ENCODE measurements at regions not wholly inside any gene's neighbourhood (a gene's known extent, or its start where the extent isn't known, plus 50 kb on each side); places are given as distances from the start of the nearest gene placed in this dataset.
A peak's percentile ranks its signal among the peaks of the same experiment; 100 is the strongest.

GRCh38 chr13:47665043-47665442 is 336.0 kb downstream of the SUCLA2 start:
- in situ Hi-C loops (cut with HindIII; ENCODE audit: low pct_ligation_motif_present, low pct_unique_long_range_greater_than_20kb, low sequenced_read_pairs): no loop called here
- no peak for DNase-seq

GRCh38 chr13:47661076-47661475 is 340.0 kb downstream of the SUCLA2 start:
- DNase-seq: no peak
- in situ Hi-C loops (cut with HindIII; ENCODE audit: low pct_ligation_motif_present, low pct_unique_long_range_greater_than_20kb, low sequenced_read_pairs): no loop called here

GRCh38 chr13:47656651-47657050 is 344.4 kb downstream of the SUCLA2 start:
- DNase-seq: no peak
- in situ Hi-C loops (cut with HindIII; ENCODE audit: low pct_ligation_motif_present, low pct_unique_long_range_greater_than_20kb, low sequenced_read_pairs): no loop called here

- DNase-seq: no peak
- in situ Hi-C loops (cut with HindIII; ENCODE audit: low pct_ligation_motif_present, low pct_unique_long_range_greater_than_20kb, low sequenced_read_pairs): no loop called here
Observed at GRCh38 chr13:47650209-47650608, 350.9 kb downstream of the SUCLA2 start.

- in situ Hi-C loops (cut with HindIII; ENCODE audit: low pct_ligation_motif_present, low pct_unique_long_range_greater_than_20kb, low sequenced_read_pairs): no loop called here
- DNase-seq: no peak
Observed at GRCh38 chr13:47647001-47647400, 354.1 kb downstream of the SUCLA2 start.

- in situ Hi-C loops (cut with HindIII; ENCODE audit: low pct_ligation_motif_present, low pct_unique_long_range_greater_than_20kb, low sequenced_read_pairs): no loop called here
- DNase-seq: no peak
Observed at GRCh38 chr13:47646298-47646697, 354.8 kb downstream of the SUCLA2 start.

GRCh38 chr13:47639738-47640447 is 361.2 kb downstream of the SUCLA2 start:
- DNase-seq: no peak
- in situ Hi-C loops (cut with HindIII; ENCODE audit: low pct_ligation_motif_present, low pct_unique_long_range_greater_than_20kb, low sequenced_read_pairs): no loop called here

- in situ Hi-C loops (cut with HindIII; ENCODE audit: low pct_ligation_motif_present, low pct_unique_long_range_greater_than_20kb, low sequenced_read_pairs): no loop called here
- DNase-seq: no peak
Observed at GRCh38 chr13:47638627-47639026, 362.4 kb downstream of the SUCLA2 start.

GRCh38 chr13:47632311-47632710 is 368.8 kb downstream of the SUCLA2 start:
- no peak for DNase-seq
- in situ Hi-C loops (cut with HindIII; ENCODE audit: low pct_ligation_motif_present, low pct_unique_long_range_greater_than_20kb, low sequenced_read_pairs): no loop called here

GRCh38 chr13:47628666-47629065 is 372.4 kb downstream of the SUCLA2 start:
- in situ Hi-C loops (cut with HindIII; ENCODE audit: low pct_ligation_motif_present, low pct_unique_long_range_greater_than_20kb, low sequenced_read_pairs): no loop called here
- no peak for DNase-seq

GRCh38 chr13:47623862-47624261 is 377.2 kb downstream of the SUCLA2 start:
- in situ Hi-C loops (cut with HindIII; ENCODE audit: low pct_ligation_motif_present, low pct_unique_long_range_greater_than_20kb, low sequenced_read_pairs): no loop called here

GRCh38 chr13:47621931-47622330 is 379.1 kb downstream of the SUCLA2 start:
- in situ Hi-C loops (cut with HindIII; ENCODE audit: low pct_ligation_motif_present, low pct_unique_long_range_greater_than_20kb, low sequenced_read_pairs): no loop called here
- no peak for DNase-seq

More at GRCh38 chr13:47623862-47624261, 377.2 kb downstream of the SUCLA2 start:
- DNase-seq: no peak

GRCh38 chr13:47611664-47612288 is 389.3 kb downstream of the SUCLA2 start:
- DNase-seq: no peak
- in situ Hi-C loops (cut with HindIII; ENCODE audit: low pct_ligation_motif_present, low pct_unique_long_range_greater_than_20kb, low sequenced_read_pairs): no loop called here

- in situ Hi-C loops (cut with HindIII; ENCODE audit: low pct_ligation_motif_present, low pct_unique_long_range_greater_than_20kb, low sequenced_read_pairs): no loop called here
- DNase-seq: no peak
Observed at GRCh38 chr13:47610687-47611086, 390.4 kb downstream of the SUCLA2 start.

- no peak for DNase-seq
- in situ Hi-C loops (cut with HindIII; ENCODE audit: low pct_ligation_motif_present, low pct_unique_long_range_greater_than_20kb, low sequenced_read_pairs): no loop called here
Observed at GRCh38 chr13:47603365-47603764, 397.7 kb downstream of the SUCLA2 start.

GRCh38 chr13:47598340-47598911 is 402.6 kb downstream of the SUCLA2 start:
- peak; percentile 5 for DNase-seq
- in situ Hi-C loops (cut with HindIII; ENCODE audit: low pct_ligation_motif_present, low pct_unique_long_range_greater_than_20kb, low sequenced_read_pairs): no loop called here

GRCh38 chr13:47594833-47595232 is 406.2 kb downstream of the SUCLA2 start:
- in situ Hi-C loops (cut with HindIII; ENCODE audit: low pct_ligation_motif_present, low pct_unique_long_range_greater_than_20kb, low sequenced_read_pairs): no loop called here
- peak; percentile 2 for DNase-seq

- in situ Hi-C loops (cut with HindIII; ENCODE audit: low pct_ligation_motif_present, low pct_unique_long_range_greater_than_20kb, low sequenced_read_pairs): no loop called here
- no peak for DNase-seq
Observed at GRCh38 chr13:47592256-47592655, 408.8 kb downstream of the SUCLA2 start.

- in situ Hi-C loops (cut with HindIII; ENCODE audit: low pct_ligation_motif_present, low pct_unique_long_range_greater_than_20kb, low sequenced_read_pairs): no loop called here
- no peak for DNase-seq
Observed at GRCh38 chr13:47588676-47589075, 412.4 kb downstream of the SUCLA2 start.

GRCh38 chr13:47572375-47572774 is 428.7 kb downstream of the SUCLA2 start:
- DNase-seq: no peak
- in situ Hi-C loops (cut with HindIII; ENCODE audit: low pct_ligation_motif_present, low pct_unique_long_range_greater_than_20kb, low sequenced_read_pairs): no loop called here
